B cell (primary cell): ENCODE measurements at regions not wholly inside any gene's neighbourhood (a gene's known extent, or its start where the extent isn't known, plus 50 kb on each side); places are given as distances from the start of the nearest gene placed in this dataset.

ENCODE experiments used
- ATAC-seq: fragments of 200-7000 bp; cut with Tn5 transposase; one replicate; pipeline ENCODE4 v1.10.0; 2021; ENCODE audit warnings: low read depth, mild to moderate bottlenecking, moderate number of reproducible peaks, moderate library complexity
- CTCF ChIA-PET: fragments of 350-600 bp; sonication (Branson Sonifier 250); formaldehyde crosslinking; loops from one replicate; lab custom pipeline; 2021; ENCODE audit warnings: antibody characterized with exemption, inconsistent platforms; lab: Charles Lee
- POLR2A ChIA-PET: fragments of 350-600 bp; sonication (Branson Sonifier 250); formaldehyde crosslinking; loops from one replicate; lab custom pipeline; 2021; ENCODE audit warnings: antibody characterized with exemption; lab: Charles Lee
- DNase-seq: peaks from one replicate; pipeline ENCODE4 v3.0.0; 2013
- H2AFZ ChIP-seq: 2 replicates; pipeline ENCODE4 v1.6.1; 2012; ENCODE audit warnings: mild to moderate bottlenecking, low read depth, low read length; ENCODE audit not compliant: insufficient read depth, poor library complexity, severe bottlenecking
- H3K27ac ChIP-seq, 2 donors: 1 replicate in 1 of 2; 2 replicates in 1 of 2; pipeline ENCODE4 v1.5.1; 2012 to 2013; ENCODE audit warnings: low read length in 2 of 2, mild to moderate bottlenecking in 2 of 2, moderate library complexity in 1 of 2
- H3K27me3 ChIP-seq, 4 experiments: fragments of 200-600 bp in 1 of 4; sonication (generic) in 1 of 4; replicated peaks in 1 of 4; 1 replicate in 2 of 4; 2 replicates in 2 of 4; pipeline versions ENCODE4 v1.6.1 to v1.7.0; 2013 to 2016; ENCODE audit warnings: low read length in 3 of 4, mild to moderate bottlenecking in 2 of 4, mixed read lengths in 1 of 4, moderate library complexity in 1 of 4; ENCODE audit not compliant: insufficient read depth in 4 of 4, control insufficient read depth in 3 of 4; ENCODE audit errors: control extremely low read depth in 1 of 4
- H3K36me3 ChIP-seq, 2 experiments: replicated peaks in 1 of 2; 1 replicate in 1 of 2; 2 replicates in 1 of 2; pipeline versions ENCODE4 v1.6.1 to v1.7.1; 2013; ENCODE audit warnings: low read length in 1 of 2; ENCODE audit not compliant: insufficient read depth in 2 of 2, control insufficient read depth in 1 of 2; ENCODE audit errors: control extremely low read depth in 1 of 2, extremely low read depth in 1 of 2
- H3K4me1 ChIP-seq, 2 donors: fragments of 200-600 bp in 1 of 2; sonication (generic) in 1 of 2; 1 replicate in 1 of 2; 2 replicates in 1 of 2; pipeline versions ENCODE4 v1.5.1 to v1.6.1; 2013 to 2017; ENCODE audit warnings: low read length in 2 of 2; ENCODE audit not compliant: control insufficient read depth in 2 of 2, insufficient read depth in 2 of 2
- H3K4me2 ChIP-seq: replicated peaks from 2 replicates; pipeline ENCODE3; 2012; ENCODE audit warnings: mild to moderate bottlenecking, low read depth, low read length; ENCODE audit not compliant: poor library complexity, severe bottlenecking
- H3K4me3 ChIP-seq, 5 experiments: fragments of 200-600 bp in 1 of 5; sonication (generic) in 1 of 5; 1 replicate in 3 of 5; 2 replicates in 2 of 5; pipeline versions ENCODE4 v1.5.1 to v1.7.0; 2011 to 2016; ENCODE audit warnings: low read length in 4 of 5, mild to moderate bottlenecking in 4 of 5, low read depth in 2 of 5, control low read depth in 1 of 5, moderate library complexity in 1 of 5; ENCODE audit not compliant: insufficient read depth in 1 of 5; ENCODE audit errors: control extremely low read depth in 1 of 5, extremely low read depth in 1 of 5
- H3K79me2 ChIP-seq: fragments of 200-600 bp; sonication (generic); one replicate; pipeline ENCODE4 v1.6.0; 2016; ENCODE audit warnings: low read length; ENCODE audit not compliant: control insufficient read depth, insufficient read depth
- H3K9ac ChIP-seq: fragments of 200-600 bp; sonication (generic); 2 replicates; pipeline ENCODE4 v1.6.1; 2017; ENCODE audit warnings: mild to moderate bottlenecking, low read length, moderate library complexity
- H3K9me3 ChIP-seq, 3 donors: one replicate each; pipeline versions ENCODE4 v1.6.1 to v1.7.1; 2013; ENCODE audit warnings: low read length in 2 of 3; ENCODE audit not compliant: control insufficient read depth in 2 of 3, insufficient read depth in 1 of 3; ENCODE audit errors: control extremely low read depth in 1 of 3
- H4K20me1 ChIP-seq: 2 replicates; pipeline ENCODE4 v1.6.0; 2012; ENCODE audit warnings: mild to moderate bottlenecking, low read length; ENCODE audit not compliant: insufficient read depth, control insufficient read depth, poor library complexity, severe bottlenecking
- H3K27ac Mint-ChIP-seq: one replicate; pipeline ENCODE4 v1.8.0; 2021; ENCODE audit warnings: mixed read lengths
- H3K27me3 Mint-ChIP-seq: one replicate; pipeline ENCODE4 v1.8.0; 2021; ENCODE audit warnings: mixed read lengths
- H3K4me1 Mint-ChIP-seq: one replicate; pipeline ENCODE4 v1.8.0; 2021; ENCODE audit warnings: mixed read lengths
- H3K4me3 Mint-ChIP-seq: one replicate; pipeline ENCODE4 v1.8.0; 2021; ENCODE audit warnings: mixed read lengths
- H3K9me3 Mint-ChIP-seq: one replicate; pipeline ENCODE4 v1.8.0; 2022; ENCODE audit warnings: mixed read lengths; ENCODE audit not compliant: insufficient read depth
- EZH2 ChIP-seq: IDR thresholded peaks from 2 replicates; pipeline ENCODE4 v1.6.1; 2012; ENCODE audit warnings: borderline replicate concordance, low read depth, mild to moderate bottlenecking, moderate library complexity, low read length; ENCODE audit not compliant: insufficient read depth, poor library complexity, severe bottlenecking
- WGBS: methylation state at CpG from one replicate; pipeline ENCODE4 v1.1.5; 2013; ENCODE audit warnings: missing lambda C conversion rate; ENCODE audit not compliant: insufficient coverage; 5-methylcytosine and 5-hydroxymethylcytosine counted together
- intact Hi-C: fragments of 100-400 bp; cut with micrococcal nuclease; formaldehyde crosslinking; loops from one replicate; pipeline ENCODE4 v1.10.0; 2022
- TF ChIP-seq, protein P1 (sequence below): fragments of 200-600 bp; IDR thresholded peaks from one replicate; pipeline ENCODE4 v1.8.0; 2022; ENCODE audit warnings: antibody characterized with exemption, mild to moderate bottlenecking

- H3K9me3 ChIP-seq = no peaks in the 10 kb centered on the region
- no peak overlapping the region for H3K4me2 ChIP-seq
- WGBS = 79% methylated on average over 3 of the region's 3 CpGs
- CTCF ChIA-PET = no interaction called here
- Mint-ChIP-seq H3K27me3 (no peaks in the 10 kb centered on the region), H3K4me3 (no peak overlapping the region), H3K4me1 (no peaks in the 10 kb centered on the region), H3K27ac (no peak overlapping the region), H3K9me3 (no peaks in the 10 kb centered on the region)
- POLR2A ChIA-PET = no interaction called here
- no peaks in the 10 kb centered on the region for H3K36me3 ChIP-seq
- intact Hi-C loops = no loop called here
- no peaks in the 10 kb centered on the region for H3K4me1 ChIP-seq
- no peaks in the 10 kb centered on the region for H3K27me3 ChIP-seq
- no peaks in the 10 kb centered on the region for H4K20me1 ChIP-seq
- no peak for TF ChIP-seq EZH2
- TF ChIP-seq, protein P1, sequence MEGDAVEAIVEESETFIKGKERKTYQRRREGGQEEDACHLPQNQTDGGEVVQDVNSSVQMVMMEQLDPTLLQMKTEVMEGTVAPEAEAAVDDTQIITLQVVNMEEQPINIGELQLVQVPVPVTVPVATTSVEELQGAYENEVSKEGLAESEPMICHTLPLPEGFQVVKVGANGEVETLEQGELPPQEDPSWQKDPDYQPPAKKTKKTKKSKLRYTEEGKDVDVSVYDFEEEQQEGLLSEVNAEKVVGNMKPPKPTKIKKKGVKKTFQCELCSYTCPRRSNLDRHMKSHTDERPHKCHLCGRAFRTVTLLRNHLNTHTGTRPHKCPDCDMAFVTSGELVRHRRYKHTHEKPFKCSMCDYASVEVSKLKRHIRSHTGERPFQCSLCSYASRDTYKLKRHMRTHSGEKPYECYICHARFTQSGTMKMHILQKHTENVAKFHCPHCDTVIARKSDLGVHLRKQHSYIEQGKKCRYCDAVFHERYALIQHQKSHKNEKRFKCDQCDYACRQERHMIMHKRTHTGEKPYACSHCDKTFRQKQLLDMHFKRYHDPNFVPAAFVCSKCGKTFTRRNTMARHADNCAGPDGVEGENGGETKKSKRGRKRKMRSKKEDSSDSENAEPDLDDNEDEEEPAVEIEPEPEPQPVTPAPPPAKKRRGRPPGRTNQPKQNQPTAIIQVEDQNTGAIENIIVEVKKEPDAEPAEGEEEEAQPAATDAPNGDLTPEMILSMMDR = no peak
- H3K27ac ChIP-seq = no peak overlapping the region
- H3K9ac ChIP-seq = no peak overlapping the region
- DNase-seq (no peak), ATAC-seq (no peak)
- no peaks in the 10 kb centered on the region for H3K79me2 ChIP-seq
- H3K4me3 ChIP-seq = no peak overlapping the region
- H2AFZ ChIP-seq = no peak overlapping the region
Observed at GRCh38 chr13:79937771-79938216, 403.1 kb downstream of the SPRY2 start.

DNA sequence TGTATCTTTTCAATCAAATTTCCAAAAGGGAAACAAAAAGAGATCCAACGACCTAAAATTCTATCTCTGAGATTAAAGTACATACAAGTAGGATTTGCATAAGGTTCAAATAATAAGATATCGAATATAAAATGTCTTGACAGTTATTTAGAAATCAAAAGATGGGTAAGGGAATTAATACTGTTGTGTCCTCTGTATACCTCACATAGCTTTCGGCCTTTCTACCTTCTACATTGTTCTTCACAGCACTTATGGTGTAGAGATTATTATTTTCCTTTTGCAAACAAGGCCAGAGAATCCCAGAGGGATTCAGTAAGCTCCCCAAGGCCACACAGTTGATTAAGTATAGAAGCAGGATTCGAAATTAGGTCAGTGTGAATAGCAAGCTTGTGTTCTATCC lies 403.6 kb downstream of the SPRY2 start:
- Histone ChIP-seq H3K27me3 (no peaks in the 10 kb centered on the region), H3K4me1 (no peaks in the 10 kb centered on the region), H3K79me2 (no peaks in the 10 kb centered on the region), H4K20me1 (no peaks in the 10 kb centered on the region), H3K9ac (no peak overlapping the region), H3K9me3 (no peaks in the 10 kb centered on the region), H3K4me3 (no peak overlapping the region), H3K4me2 (no peak overlapping the region), H2AFZ (no peak overlapping the region), H3K36me3 (no peaks in the 10 kb centered on the region), H3K27ac (no peak overlapping the region)
- DNase-seq (no peak), ATAC-seq (no peak)
- POLR2A ChIA-PET = no interaction called here
- Mint-ChIP-seq H3K4me1 (no peaks in the 10 kb centered on the region), H3K27ac (no peak overlapping the region), H3K4me3 (no peak overlapping the region), H3K27me3 (no peaks in the 10 kb centered on the region), H3K9me3 (no peaks in the 10 kb centered on the region)
- WGBS = no CpG with 5 or more reads among the region's 4 CpGs
- TF ChIP-seq, protein P1 = no peak
- no peak for TF ChIP-seq EZH2
- intact Hi-C loops = no loop called here
- CTCF ChIA-PET = no interaction called here
